ENCODE measurements at regions not wholly inside any gene's neighbourhood (a gene's known extent, or its start where the extent isn't known, plus 50 kb on each side); places are given as distances from the start of the nearest gene placed in this dataset.

DNA sequence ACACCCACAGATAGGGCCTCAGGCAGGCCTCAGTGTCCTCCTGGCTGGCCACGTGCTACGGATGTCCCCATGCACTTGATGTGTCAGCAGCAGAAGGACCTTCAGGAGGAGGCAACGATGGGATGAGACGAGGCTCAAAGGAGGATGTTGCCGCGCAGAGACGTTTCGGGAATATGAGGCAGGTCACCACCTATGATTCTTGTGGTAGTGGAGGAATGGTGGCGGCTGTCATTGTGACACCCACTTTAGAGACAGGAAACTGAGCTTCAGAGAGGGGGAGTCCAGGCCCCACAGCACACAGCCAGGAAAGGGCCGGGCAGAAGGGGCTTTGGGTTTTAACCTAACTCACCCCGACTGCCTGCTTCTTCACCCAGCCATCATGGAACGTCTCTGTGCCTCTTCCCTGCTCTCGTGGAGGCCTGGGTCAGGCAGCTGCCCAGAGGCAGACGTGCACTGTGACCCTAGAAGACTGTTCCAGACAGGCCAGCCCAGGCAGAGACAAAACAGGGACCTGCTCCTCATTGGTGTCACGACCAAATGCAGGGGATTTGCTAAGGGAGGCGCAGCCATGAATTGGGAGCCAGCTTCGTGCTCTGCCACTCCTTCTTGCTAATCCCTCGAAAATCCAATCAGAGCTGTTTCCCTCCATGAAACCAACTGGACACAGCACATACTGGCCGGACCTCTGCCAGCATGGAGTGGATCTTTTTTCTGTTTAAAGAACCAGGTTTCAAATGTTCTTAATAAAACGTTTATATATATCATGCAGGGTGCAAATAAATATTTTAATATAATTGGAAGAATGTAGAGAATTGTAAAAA, 169.2 kb downstream of the ASB1 start:
- no peaks in the 10 kb centered on the region for H3K79me2 ChIP-seq (ENCODE audit: insufficient read depth, low read length)
- no peak overlapping the region for H2AFZ ChIP-seq (ENCODE audit: insufficient read depth, low read depth, low read length, poor library complexity, severe bottlenecking)
- H3K36me3 ChIP-seq (replicated peaks in 1 of 2; ENCODE audit: control insufficient read depth in 1 of 2, insufficient read depth in 2 of 2, low read length in 2 of 2): no peaks in the 10 kb centered on the region
- peaks cover 14% of the 10 kb centered on the region for H3K4me1 Mint-ChIP-seq
- no peaks in the 10 kb centered on the region for H3K4me1 ChIP-seq (ENCODE audit: control insufficient read depth in 1 of 2, insufficient read depth in 2 of 2, low read length in 2 of 2)
- DNase-seq: no peak
- no peak overlapping the region for H3K4me3 ChIP-seq (replicated peaks in 1 of 3; ENCODE audit: low read depth in 2 of 3, low read length in 3 of 3)
- 92% methylated on average over 15 of the region's 20 CpGs for WGBS (ENCODE audit: insufficient coverage)
- H4K20me1 ChIP-seq (ENCODE audit: insufficient read depth, low read length): no peaks in the 10 kb centered on the region
- H3K27me3 Mint-ChIP-seq (ENCODE audit: low read depth in 3 of 3): peaks cover 5 to 12% (median 6%) of the 10 kb centered on the region in 3 donors
- TF ChIP-seq, protein P1, sequence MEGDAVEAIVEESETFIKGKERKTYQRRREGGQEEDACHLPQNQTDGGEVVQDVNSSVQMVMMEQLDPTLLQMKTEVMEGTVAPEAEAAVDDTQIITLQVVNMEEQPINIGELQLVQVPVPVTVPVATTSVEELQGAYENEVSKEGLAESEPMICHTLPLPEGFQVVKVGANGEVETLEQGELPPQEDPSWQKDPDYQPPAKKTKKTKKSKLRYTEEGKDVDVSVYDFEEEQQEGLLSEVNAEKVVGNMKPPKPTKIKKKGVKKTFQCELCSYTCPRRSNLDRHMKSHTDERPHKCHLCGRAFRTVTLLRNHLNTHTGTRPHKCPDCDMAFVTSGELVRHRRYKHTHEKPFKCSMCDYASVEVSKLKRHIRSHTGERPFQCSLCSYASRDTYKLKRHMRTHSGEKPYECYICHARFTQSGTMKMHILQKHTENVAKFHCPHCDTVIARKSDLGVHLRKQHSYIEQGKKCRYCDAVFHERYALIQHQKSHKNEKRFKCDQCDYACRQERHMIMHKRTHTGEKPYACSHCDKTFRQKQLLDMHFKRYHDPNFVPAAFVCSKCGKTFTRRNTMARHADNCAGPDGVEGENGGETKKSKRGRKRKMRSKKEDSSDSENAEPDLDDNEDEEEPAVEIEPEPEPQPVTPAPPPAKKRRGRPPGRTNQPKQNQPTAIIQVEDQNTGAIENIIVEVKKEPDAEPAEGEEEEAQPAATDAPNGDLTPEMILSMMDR (IDR thresholded peaks at IDR 0.05): no peak
- no peaks in the 10 kb centered on the region for H3K36me3 Mint-ChIP-seq
- H3K27ac Mint-ChIP-seq: no peak overlapping the region
- intact Hi-C loops (cut with micrococcal nuclease): no loop called here
- H3K4me2 ChIP-seq (replicated peaks; ENCODE audit: extremely low read depth, low read length, poor library complexity, severe bottlenecking): no peak overlapping the region
- no peak overlapping the region for H3K9ac ChIP-seq (ENCODE audit: insufficient read depth, low read length, poor library complexity, severe bottlenecking)
- no peaks in the 10 kb centered on the region for H3K9me3 ChIP-seq (replicated peaks in 1 of 2; ENCODE audit: control insufficient read depth in 1 of 2, insufficient read depth in 1 of 2, low read length in 2 of 2)
- H3K27ac ChIP-seq (ENCODE audit: low read depth in 1 of 2, low read length in 2 of 2): no peak overlapping the region
- peaks cover 0 to 2% (median 0%) of the 10 kb centered on the region in 7 donors for H3K9me3 Mint-ChIP-seq
- no peak overlapping the region for H3K4me3 Mint-ChIP-seq
- no peaks in the 10 kb centered on the region for H3K27me3 ChIP-seq (ENCODE audit: control insufficient read depth in 2 of 2, insufficient read depth in 2 of 2, low read length in 2 of 2)

DNA sequence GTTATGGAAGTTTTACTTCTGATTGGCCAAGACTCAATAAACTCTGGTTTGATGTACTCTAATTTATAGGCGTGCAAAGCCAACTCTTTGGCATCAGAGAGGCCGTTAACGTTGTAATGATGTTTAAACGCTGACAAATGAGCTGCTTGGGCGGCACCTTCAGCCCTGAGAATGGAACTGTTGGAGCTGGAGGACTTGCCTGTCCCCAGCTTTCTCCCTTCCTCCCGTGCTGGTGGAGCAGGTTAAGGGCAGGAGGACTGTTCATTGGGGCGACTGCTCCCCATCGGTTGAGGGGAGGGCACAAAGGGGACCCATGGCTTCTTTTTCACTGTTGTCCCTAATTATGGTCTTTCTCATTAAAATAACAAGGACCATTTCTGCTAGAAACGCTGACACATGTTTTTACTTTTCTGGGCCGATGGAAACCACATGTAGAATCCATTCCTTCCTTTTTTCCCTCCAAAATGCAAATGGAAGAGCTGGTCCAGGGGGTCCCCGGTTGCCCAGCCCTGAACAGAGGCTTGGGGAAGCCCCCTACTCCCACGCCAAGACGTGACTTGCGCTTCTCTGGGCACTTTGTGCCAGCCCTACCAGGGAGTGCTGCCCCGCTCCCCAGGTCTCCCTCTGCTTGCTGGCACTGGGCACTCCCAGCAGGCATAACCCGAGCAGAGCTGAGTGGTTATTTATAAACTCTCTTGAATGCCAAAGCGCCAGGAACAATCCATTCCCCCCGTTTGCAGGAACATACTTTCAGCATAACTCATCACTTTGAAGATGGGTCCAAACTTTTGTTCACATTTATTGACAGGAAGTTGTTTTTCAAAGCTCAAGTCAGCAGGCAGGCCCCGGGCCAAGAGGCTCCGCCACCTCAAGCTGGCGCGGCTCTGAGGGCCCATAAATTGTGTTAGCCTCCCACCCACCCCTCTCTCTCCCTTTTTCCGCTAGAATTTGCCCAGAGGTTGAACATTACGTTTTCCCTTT, 170.1 kb downstream of the ASB1 start:
- Histone ChIP-seq H2AFZ (ENCODE audit: insufficient read depth, low read depth, low read length, poor library complexity, severe bottlenecking) (no peak overlapping the region), H4K20me1 (ENCODE audit: insufficient read depth, low read length) (no peaks in the 10 kb centered on the region), H3K79me2 (ENCODE audit: insufficient read depth, low read length) (no peaks in the 10 kb centered on the region), H3K36me3 (replicated peaks in 1 of 2; ENCODE audit: control insufficient read depth in 1 of 2, insufficient read depth in 2 of 2, low read length in 2 of 2) (no peaks in the 10 kb centered on the region), H3K9ac (ENCODE audit: insufficient read depth, low read length, poor library complexity, severe bottlenecking) (no peak overlapping the region), H3K4me3 (replicated peaks in 1 of 3; ENCODE audit: low read depth in 2 of 3, low read length in 3 of 3) (no peak overlapping the region), H3K27ac (ENCODE audit: low read depth in 1 of 2, low read length in 2 of 2) (no peak overlapping the region), H3K27me3 (ENCODE audit: control insufficient read depth in 2 of 2, insufficient read depth in 2 of 2, low read length in 2 of 2) (no peaks in the 10 kb centered on the region), H3K4me1 (ENCODE audit: control insufficient read depth in 1 of 2, insufficient read depth in 2 of 2, low read length in 2 of 2) (no peaks in the 10 kb centered on the region), H3K9me3 (replicated peaks in 1 of 2; ENCODE audit: control insufficient read depth in 1 of 2, insufficient read depth in 1 of 2, low read length in 2 of 2) (no peaks in the 10 kb centered on the region), H3K4me2 (replicated peaks; ENCODE audit: extremely low read depth, low read length, poor library complexity, severe bottlenecking) (no peak overlapping the region)
- Mint-ChIP-seq H3K36me3 (no peaks in the 10 kb centered on the region), H3K4me3 (no peak overlapping the region), H3K27ac (peak overlapping the region in 1 of 7 donors; percentile 9), H3K9me3 (peaks cover 0 to 2% (median 0%) of the 10 kb centered on the region in 7 donors), H3K4me1 (peaks cover 14% of the 10 kb centered on the region), H3K27me3 (ENCODE audit: low read depth in 3 of 3) (peaks cover 4 to 13% (median 7%) of the 10 kb centered on the region in 3 donors)
- intact Hi-C loops (cut with micrococcal nuclease): no loop called here
- DNase-seq: no peak
- 85% methylated on average over 15 of the region's 24 CpGs for WGBS (ENCODE audit: insufficient coverage)
- TF ChIP-seq, protein P1 (IDR thresholded peaks at IDR 0.05): no peak

All from CD14-positive monocyte (primary cell).